H9 (cell line): ENCODE measurements at regions not wholly inside any gene's neighbourhood (a gene's known extent, or its start where the extent isn't known, plus 50 kb on each side); places are given as distances from the start of the nearest gene placed in this dataset.

Experiments used
- DNase-seq: peaks from one replicate; pipeline ENCODE4 v3.0.0-alpha.2; 2017
- H2AFZ ChIP-seq: one replicate; pipeline ENCODE4 v1.6.1; 2013; ENCODE audit warnings: mild to moderate bottlenecking, low read length, control low read depth, moderate library complexity
- H2AK5ac ChIP-seq: 2 replicates; pipeline ENCODE4 v1.6.1; 2013; ENCODE audit warnings: low read length, control low read depth, mixed read lengths; ENCODE audit not compliant: insufficient read length
- H2BK120ac ChIP-seq: one replicate; pipeline ENCODE4 v1.6.1; 2013; ENCODE audit warnings: low read depth, mild to moderate bottlenecking, low read length, control low read depth, inconsistent platforms; ENCODE audit not compliant: poor library complexity, severe bottlenecking
- H2BK12ac ChIP-seq: 2 replicates; pipeline ENCODE4 v1.6.1; 2013; ENCODE audit warnings: low read length, control low read depth, mixed read lengths, low read depth; ENCODE audit not compliant: insufficient read length
- H2BK15ac ChIP-seq: 2 replicates; pipeline ENCODE4 v1.6.1; 2013; ENCODE audit warnings: low read depth, low read length, control low read depth
- H2BK20ac ChIP-seq: one replicate; pipeline ENCODE4 v1.6.1; 2013; ENCODE audit warnings: low read depth, mild to moderate bottlenecking, low read length, control low read depth, inconsistent platforms; ENCODE audit not compliant: poor library complexity, severe bottlenecking
- H2BK5ac ChIP-seq: 2 replicates; pipeline ENCODE4 v1.6.1; 2013; ENCODE audit warnings: low read length, control low read depth, mixed read lengths; ENCODE audit not compliant: insufficient read length
- H3K14ac ChIP-seq: 2 replicates; pipeline ENCODE4 v1.6.1; 2013; ENCODE audit warnings: low read length, control low read depth; ENCODE audit not compliant: insufficient read depth
- H3K18ac ChIP-seq: 2 replicates; pipeline ENCODE4 v1.6.1; 2013; ENCODE audit warnings: low read depth, mild to moderate bottlenecking, mixed read lengths, low read length, control low read depth; ENCODE audit not compliant: insufficient read length
- H3K23ac ChIP-seq: 2 replicates; pipeline ENCODE4 v1.6.1; 2013; ENCODE audit warnings: low read length, control low read depth, mixed read lengths, low read depth; ENCODE audit not compliant: insufficient read length
- H3K23me2 ChIP-seq: 2 replicates; pipeline ENCODE4 v1.6.1; 2013; ENCODE audit warnings: low read depth, mild to moderate bottlenecking, mixed read lengths, low read length, control low read depth; ENCODE audit not compliant: insufficient read length, poor library complexity, severe bottlenecking
- H3K27ac ChIP-seq: 2 replicates; pipeline ENCODE4 v1.5.1; 2013; ENCODE audit warnings: low read length, control low read depth, mixed read lengths, low read depth; ENCODE audit not compliant: insufficient read length
- H3K27me3 ChIP-seq: 2 replicates; pipeline ENCODE4 v1.6.1; 2013; ENCODE audit warnings: low read length, control low read depth, inconsistent platforms; ENCODE audit not compliant: insufficient read depth
- H3K4ac ChIP-seq: 2 replicates; pipeline ENCODE4 v1.6.1; 2013; ENCODE audit warnings: low read depth, mild to moderate bottlenecking, control low read depth, inconsistent platforms, low read length, moderate library complexity
- H3K4me1 ChIP-seq: 2 replicates; pipeline ENCODE4 v1.6.1; 2013; ENCODE audit warnings: low read length, control low read depth, inconsistent platforms; ENCODE audit not compliant: insufficient read depth
- H3K4me2 ChIP-seq: 2 replicates; pipeline ENCODE4 v1.6.1; 2013; ENCODE audit warnings: low read length, control low read depth, mixed read lengths; ENCODE audit not compliant: insufficient read length, insufficient read depth
- H3K56ac ChIP-seq: 2 replicates; pipeline ENCODE4 v1.6.1; 2013; ENCODE audit warnings: low read depth, mild to moderate bottlenecking, mixed read lengths, low read length, control low read depth; ENCODE audit not compliant: insufficient read length
- H3K79me1 ChIP-seq: 2 replicates; pipeline ENCODE4 v1.6.1; 2013; ENCODE audit warnings: low read depth, mild to moderate bottlenecking, moderate library complexity, low read length, control low read depth, inconsistent platforms; ENCODE audit not compliant: insufficient read depth, poor library complexity, severe bottlenecking
- H3K79me2 ChIP-seq: 2 replicates; pipeline ENCODE4 v1.6.1; 2013; ENCODE audit warnings: low read length, control low read depth, inconsistent platforms; ENCODE audit not compliant: insufficient read depth
- H3K9ac ChIP-seq: 2 replicates; pipeline ENCODE4 v1.6.1; 2013; ENCODE audit warnings: low read length, control low read depth, mixed read lengths; ENCODE audit not compliant: insufficient read length; ENCODE audit errors: extremely low read depth
- H3K9me3 ChIP-seq: one replicate; pipeline ENCODE4 v1.6.1; 2013; ENCODE audit warnings: low read depth, low read length, inconsistent platforms; ENCODE audit not compliant: control insufficient read depth
- H3T11ph ChIP-seq: one replicate; pipeline ENCODE4 v1.6.1; 2013; ENCODE audit warnings: mild to moderate bottlenecking, low read length, control low read depth, inconsistent platforms
- H4K20me1 ChIP-seq: one replicate; pipeline ENCODE4 v1.6.1; 2013; ENCODE audit not compliant: control insufficient read depth, insufficient read length, insufficient read depth
- H4K5ac ChIP-seq: 2 replicates; pipeline ENCODE4 v1.6.1; 2013; ENCODE audit warnings: low read depth, mild to moderate bottlenecking, mixed read lengths, low read length, control low read depth; ENCODE audit not compliant: insufficient read length
- H4K8ac ChIP-seq: replicated peaks from 2 replicates; pipeline ENCODE4 v1.6.1; 2013; ENCODE audit warnings: low read length, control low read depth, mixed read lengths, low read depth; ENCODE audit not compliant: insufficient read length
- H4K91ac ChIP-seq: 2 replicates; pipeline ENCODE4 v1.6.1; 2013; ENCODE audit warnings: low read depth, mild to moderate bottlenecking, moderate library complexity, mixed read lengths, low read length, control low read depth; ENCODE audit not compliant: insufficient read length
- H3K27ac Mint-ChIP-seq, 3 experiments: 2 replicates in 2 of 3; 3 replicates in 1 of 3; pipeline ENCODE4 v1.8.0; 2020 to 2021; ENCODE audit warnings: mixed read lengths in 3 of 3, mild to moderate bottlenecking in 1 of 3, moderate library complexity in 1 of 3
- H3K27me3 Mint-ChIP-seq: 2 replicates; pipeline ENCODE4 v1.8.0; 2021; ENCODE audit warnings: low read depth, mild to moderate bottlenecking, moderate library complexity, mixed read lengths
- H3K36me3 Mint-ChIP-seq, 3 experiments: 2 replicates in 2 of 3; 3 replicates in 1 of 3; pipeline ENCODE4 v1.8.0; 2020 to 2021; ENCODE audit warnings: low read depth in 3 of 3, mixed read lengths in 3 of 3; ENCODE audit not compliant: insufficient read depth in 1 of 3
- H3K4me1 Mint-ChIP-seq, 2 experiments: 2 replicates each; pipeline ENCODE4 v1.8.0; 2020; ENCODE audit warnings: mixed read lengths in 2 of 2
- H3K4me3 Mint-ChIP-seq, 2 experiments: 2 replicates in 1 of 2; 3 replicates in 1 of 2; pipeline ENCODE4 v1.8.0; 2020 to 2021; ENCODE audit warnings: mild to moderate bottlenecking in 2 of 2, mixed read lengths in 2 of 2, moderate library complexity in 1 of 2
- H3K9me3 Mint-ChIP-seq, 2 experiments: 2 replicates in 1 of 2; 3 replicates in 1 of 2; pipeline ENCODE4 v1.8.0; 2020; ENCODE audit warnings: mild to moderate bottlenecking in 2 of 2, mixed read lengths in 2 of 2, moderate library complexity in 1 of 2
- WGBS: extraction: QIAGEN DNeasy Blood & Tissue Kit; methylation state at CpG from one replicate; pipeline ENCODE4 v1.1.7; 2013; ENCODE audit warnings: missing lambda C conversion rate, low lambda C conversion rate, mixed read lengths; ENCODE audit not compliant: insufficient read length; ENCODE audit errors: extremely low coverage; 5-methylcytosine and 5-hydroxymethylcytosine counted together
- TF ChIP-seq, protein P1 (sequence below): fragments of 200-600 bp; sonication (generic); conservative IDR thresholded peaks from 3 replicates; pipeline ENCODE4 v1.8.0; 2021; ENCODE audit warnings: antibody characterized with exemption, mild to moderate bottlenecking

DNA sequence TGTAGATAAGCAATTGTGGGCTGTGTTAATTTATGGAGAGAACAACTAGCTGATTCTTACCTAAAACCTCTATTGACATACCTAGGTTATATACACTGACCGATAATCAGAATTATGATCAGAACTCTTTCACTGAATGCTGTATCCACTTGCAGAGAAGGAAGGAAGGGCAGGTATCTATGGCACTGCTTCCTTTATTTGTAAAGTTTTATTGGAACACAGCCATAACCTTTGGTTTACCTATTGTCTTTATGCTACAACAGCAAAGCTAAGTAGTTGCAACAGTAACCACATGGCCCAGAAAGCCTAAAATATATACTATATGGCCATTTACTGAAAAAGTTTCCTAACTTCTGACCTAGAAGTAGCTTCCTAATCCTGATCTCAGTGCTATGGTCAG, 358.9 kb upstream of the ARID1B start:
- H3K27me3 Mint-ChIP-seq, result no peaks in the 10 kb centered on the region; the same call in 1 of the 2 replicates
- H2BK120ac ChIP-seq, result no peak overlapping the region
- no peaks in the 10 kb centered on the region for H3K79me2 ChIP-seq
- no peaks in the 10 kb centered on the region for H3K23me2 ChIP-seq
- H3K4me3 Mint-ChIP-seq, result no peak overlapping the region
- no peak overlapping the region for H2BK20ac ChIP-seq
- H3K27ac Mint-ChIP-seq, result no peak overlapping the region
- no peak overlapping the region for H3K18ac ChIP-seq
- H2BK5ac ChIP-seq, result no peak overlapping the region
- H3K9me3 Mint-ChIP-seq, result peaks cover 13 to 18% of the 10 kb centered on the region in 2 experiments
- H3K23ac ChIP-seq, result no peak overlapping the region
- H3T11ph ChIP-seq, result no peak overlapping the region
- no peak overlapping the region for H2BK12ac ChIP-seq
- H3K4me1 Mint-ChIP-seq, result no peaks in the 10 kb centered on the region
- H2AFZ ChIP-seq, result no peak overlapping the region
- DNase-seq, result no peak
- H4K5ac ChIP-seq, result no peak overlapping the region
- H3K36me3 Mint-ChIP-seq, result peaks cover 10 to 14% (median 11%) of the 10 kb centered on the region in 3 experiments
- H3K27ac ChIP-seq, result no peak overlapping the region
- no CpG with 5 or more reads among the region's 1 CpG for WGBS
- no peak overlapping the region for H3K56ac ChIP-seq
- H3K4ac ChIP-seq, result no peak overlapping the region
- H3K4me2 ChIP-seq, result no peak overlapping the region
- no peak overlapping the region for H3K14ac ChIP-seq
- H2BK15ac ChIP-seq, result no peak overlapping the region
- TF ChIP-seq, protein P1, sequence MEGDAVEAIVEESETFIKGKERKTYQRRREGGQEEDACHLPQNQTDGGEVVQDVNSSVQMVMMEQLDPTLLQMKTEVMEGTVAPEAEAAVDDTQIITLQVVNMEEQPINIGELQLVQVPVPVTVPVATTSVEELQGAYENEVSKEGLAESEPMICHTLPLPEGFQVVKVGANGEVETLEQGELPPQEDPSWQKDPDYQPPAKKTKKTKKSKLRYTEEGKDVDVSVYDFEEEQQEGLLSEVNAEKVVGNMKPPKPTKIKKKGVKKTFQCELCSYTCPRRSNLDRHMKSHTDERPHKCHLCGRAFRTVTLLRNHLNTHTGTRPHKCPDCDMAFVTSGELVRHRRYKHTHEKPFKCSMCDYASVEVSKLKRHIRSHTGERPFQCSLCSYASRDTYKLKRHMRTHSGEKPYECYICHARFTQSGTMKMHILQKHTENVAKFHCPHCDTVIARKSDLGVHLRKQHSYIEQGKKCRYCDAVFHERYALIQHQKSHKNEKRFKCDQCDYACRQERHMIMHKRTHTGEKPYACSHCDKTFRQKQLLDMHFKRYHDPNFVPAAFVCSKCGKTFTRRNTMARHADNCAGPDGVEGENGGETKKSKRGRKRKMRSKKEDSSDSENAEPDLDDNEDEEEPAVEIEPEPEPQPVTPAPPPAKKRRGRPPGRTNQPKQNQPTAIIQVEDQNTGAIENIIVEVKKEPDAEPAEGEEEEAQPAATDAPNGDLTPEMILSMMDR, result no peak
- no peaks in the 10 kb centered on the region for H3K79me1 ChIP-seq
- no peak overlapping the region for H3K9ac ChIP-seq
- no peaks in the 10 kb centered on the region for H3K9me3 ChIP-seq
- no peak overlapping the region for H4K91ac ChIP-seq
- no peak overlapping the region for H2AK5ac ChIP-seq
- H3K27me3 ChIP-seq, result no peaks in the 10 kb centered on the region
- H4K8ac ChIP-seq, result no peak overlapping the region
- H3K4me1 ChIP-seq, result no peaks in the 10 kb centered on the region
- no peaks in the 10 kb centered on the region for H4K20me1 ChIP-seq
